Transverse colon (tissue), 3 donors: ENCODE measurements at regions not wholly inside any gene's neighbourhood (a gene's known extent, or its start where the extent isn't known, plus 50 kb on each side); places are given as distances from the start of the nearest gene placed in this dataset.
"Not testable (repeated sequence)": the region's sequence is repeated elsewhere in the genome, so short reads cannot be mapped to it uniquely, and the experiment has no call there.

ENCODE experiments used
- EP300 ChIP-seq: sonication (generic); formaldehyde crosslinking; IDR thresholded peaks from one replicate; pipeline ENCODE4 v1.6.1; 2017; ENCODE audit warnings: antibody characterized with exemption, low read depth
- POLR2A ChIP-seq: fragments of 450-650 bp; IDR thresholded peaks from one replicate; pipeline ENCODE4 v1.6.1; 2016; ENCODE audit warnings: antibody characterized with exemption, mild to moderate bottlenecking, moderate library complexity
- TF ChIP-seq, protein P1 (sequence below), 5 experiments: fragments of 200-600 bp in 3 of 5; fragments of 450-650 bp in 2 of 5; sonication (generic) in 3 of 5; IDR thresholded peaks; 1 replicate in 2 of 5; 2 replicates in 3 of 5; pipeline ENCODE4 v1.5.1; 2016 to 2017; ENCODE audit warnings: antibody characterized with exemption in 5 of 5, inconsistent platforms in 3 of 5, mild to moderate bottlenecking in 2 of 5, moderate library complexity in 1 of 5

DNA sequence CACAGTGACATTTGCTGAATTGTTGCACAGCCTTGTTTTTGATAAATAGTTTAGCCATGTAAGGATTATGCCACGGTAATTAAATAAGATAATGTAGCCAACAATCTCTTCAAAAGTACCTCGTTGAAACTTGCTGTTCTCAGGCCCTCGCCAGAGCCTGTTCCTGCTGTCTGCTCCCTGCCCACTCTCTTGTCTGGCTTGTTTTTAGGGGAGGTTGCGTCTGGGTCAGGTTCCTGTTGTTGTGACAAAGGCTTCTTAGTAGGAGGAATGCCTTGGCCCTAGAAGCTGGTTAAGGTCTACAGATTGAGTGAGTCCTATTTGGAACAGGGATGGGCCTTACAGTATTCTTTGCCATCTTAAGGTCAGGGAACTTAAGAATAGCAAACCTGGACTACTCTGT lies 294.0 kb upstream of the NOTCH2NLA start:
- TF ChIP-seq POLR2A, EP300: not testable (repeated sequence)
- TF ChIP-seq, protein P1, sequence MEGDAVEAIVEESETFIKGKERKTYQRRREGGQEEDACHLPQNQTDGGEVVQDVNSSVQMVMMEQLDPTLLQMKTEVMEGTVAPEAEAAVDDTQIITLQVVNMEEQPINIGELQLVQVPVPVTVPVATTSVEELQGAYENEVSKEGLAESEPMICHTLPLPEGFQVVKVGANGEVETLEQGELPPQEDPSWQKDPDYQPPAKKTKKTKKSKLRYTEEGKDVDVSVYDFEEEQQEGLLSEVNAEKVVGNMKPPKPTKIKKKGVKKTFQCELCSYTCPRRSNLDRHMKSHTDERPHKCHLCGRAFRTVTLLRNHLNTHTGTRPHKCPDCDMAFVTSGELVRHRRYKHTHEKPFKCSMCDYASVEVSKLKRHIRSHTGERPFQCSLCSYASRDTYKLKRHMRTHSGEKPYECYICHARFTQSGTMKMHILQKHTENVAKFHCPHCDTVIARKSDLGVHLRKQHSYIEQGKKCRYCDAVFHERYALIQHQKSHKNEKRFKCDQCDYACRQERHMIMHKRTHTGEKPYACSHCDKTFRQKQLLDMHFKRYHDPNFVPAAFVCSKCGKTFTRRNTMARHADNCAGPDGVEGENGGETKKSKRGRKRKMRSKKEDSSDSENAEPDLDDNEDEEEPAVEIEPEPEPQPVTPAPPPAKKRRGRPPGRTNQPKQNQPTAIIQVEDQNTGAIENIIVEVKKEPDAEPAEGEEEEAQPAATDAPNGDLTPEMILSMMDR (IDR thresholded peaks at IDR 0.05), result not testable (repeated sequence)
